Activated gamma-delta T cell treated with Interleukin-2 at 50 U/mL for 16 hours (primary cell): ENCODE measurements at regions not wholly inside any gene's neighbourhood (a gene's known extent, or its start where the extent isn't known, plus 50 kb on each side); places are given as distances from the start of the nearest gene placed in this dataset.

Experiments
- DNase-seq: peaks from one replicate; pipeline ENCODE4 v3.0.0-alpha.2; 2020

- DNase-seq, result no peak
These were observed 776.4 kb downstream of the TYW1 start for GRCh38 chr7:67773081-67773480.

- no peak for DNase-seq
These were observed 780.5 kb downstream of the TYW1 start for GRCh38 chr7:67777119-67777518.

- no peak for DNase-seq
These were observed 785.2 kb downstream of the TYW1 start for GRCh38 chr7:67781841-67782240.

GRCh38 chr7:67786021-67786420 is 789.4 kb downstream of the TYW1 start:
- DNase-seq, result no peak

- DNase-seq, result no peak
These were observed 792.0 kb downstream of the TYW1 start for GRCh38 chr7:67788669-67789068.

- no peak for DNase-seq
These were observed 795.3 kb downstream of the TYW1 start for GRCh38 chr7:67791918-67792317.

- DNase-seq, result no peak
These were observed 797.9 kb downstream of the TYW1 start for GRCh38 chr7:67794544-67794943.

- no peak for DNase-seq
These were observed 807.2 kb downstream of the TYW1 start for GRCh38 chr7:67803789-67804188.

- no peak for DNase-seq
These were observed 809.4 kb downstream of the TYW1 start for GRCh38 chr7:67805921-67806471.

GRCh38 chr7:67807826-67808225 is 811.2 kb downstream of the TYW1 start:
- DNase-seq, result no peak

- no peak for DNase-seq
These were observed 813.0 kb downstream of the TYW1 start for GRCh38 chr7:67809586-67809985.

GRCh38 chr7:67813621-67814292 is 817.1 kb downstream of the TYW1 start:
- no peak for DNase-seq

GRCh38 chr7:67817481-67817880 is 820.8 kb downstream of the TYW1 start:
- DNase-seq, result no peak

GRCh38 chr7:67821116-67821515 is 824.5 kb downstream of the TYW1 start:
- no peak for DNase-seq

GRCh38 chr7:67823345-67823744 is 826.7 kb downstream of the TYW1 start:
- no peak for DNase-seq

- no peak for DNase-seq
These were observed 828.7 kb downstream of the TYW1 start for GRCh38 chr7:67825356-67825755.

GRCh38 chr7:67841896-67842295 is 845.3 kb downstream of the TYW1 start:
- no peak for DNase-seq

GRCh38 chr7:67842571-67842970 is 845.9 kb downstream of the TYW1 start:
- DNase-seq, result no peak

- DNase-seq, result no peak
These were observed 846.5 kb downstream of the TYW1 start for GRCh38 chr7:67843001-67843565.

GRCh38 chr7:67843615-67844014 is 847.0 kb downstream of the TYW1 start:
- DNase-seq, result no peak

- no peak for DNase-seq
These were observed 850.6 kb downstream of the TYW1 start for GRCh38 chr7:67847092-67847787.

- no peak for DNase-seq
These were observed 857.9 kb downstream of the TYW1 start for GRCh38 chr7:67854221-67855178.

- no peak for DNase-seq
These were observed 858.7 kb downstream of the TYW1 start for GRCh38 chr7:67855322-67855721.
